ENCODE measurements at regions not wholly inside any gene's neighbourhood (a gene's known extent, or its start where the extent isn't known, plus 50 kb on each side); places are given as distances from the start of the nearest gene placed in this dataset.

- H3K4ac ChIP-seq (replicated peaks; ENCODE audit: insufficient read length, low read depth, low read length) = no peak overlapping the region
- H3K4me3 ChIP-seq (ENCODE audit: extremely low read depth in 1 of 4, insufficient read depth in 2 of 4, low read depth in 3 of 4, low read length in 4 of 4) = no peak overlapping the region
- no peak overlapping the region for H2BK20ac ChIP-seq (ENCODE audit: low read length)
- no peak overlapping the region for H2BK15ac ChIP-seq (ENCODE audit: low read length)
- TF ChIP-seq MAFK (IDR thresholded peaks at IDR 0.05; ENCODE audit: low read depth, low read length) = no peak
- TF ChIP-seq EZH2 (IDR thresholded peaks at IDR 0.05; ENCODE audit: low read depth, low read length, severe bottlenecking) = no peak
- no peak for TF ChIP-seq JUND (IDR thresholded peaks at IDR 0.05; ENCODE audit: low read length)
- no peak for TF ChIP-seq KDM5A (IDR thresholded peaks at IDR 0.05; ENCODE audit: low read length)
- TF ChIP-seq, protein P1, sequence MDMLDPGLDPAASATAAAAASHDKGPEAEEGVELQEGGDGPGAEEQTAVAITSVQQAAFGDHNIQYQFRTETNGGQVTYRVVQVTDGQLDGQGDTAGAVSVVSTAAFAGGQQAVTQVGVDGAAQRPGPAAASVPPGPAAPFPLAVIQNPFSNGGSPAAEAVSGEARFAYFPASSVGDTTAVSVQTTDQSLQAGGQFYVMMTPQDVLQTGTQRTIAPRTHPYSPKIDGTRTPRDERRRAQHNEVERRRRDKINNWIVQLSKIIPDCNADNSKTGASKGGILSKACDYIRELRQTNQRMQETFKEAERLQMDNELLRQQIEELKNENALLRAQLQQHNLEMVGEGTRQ (IDR thresholded peaks at IDR 0.05; ENCODE audit: low read length) = no peak
- no peak for TF ChIP-seq CREB1 (IDR thresholded peaks at IDR 0.05)
- H2AFZ ChIP-seq (ENCODE audit: low read length) = no peak overlapping the region
- H4K5ac ChIP-seq (ENCODE audit: insufficient read length, low read depth, low read length) = no peak overlapping the region
- no peak overlapping the region for H2BK12ac ChIP-seq (ENCODE audit: low read depth, low read length)
- no peak overlapping the region for H3K14ac ChIP-seq (ENCODE audit: insufficient read length)
- no peak overlapping the region for H3K18ac ChIP-seq (ENCODE audit: extremely low read depth, low read length)
- H3K27me3 ChIP-seq (replicated peaks in 1 of 4; ENCODE audit: control insufficient read depth in 3 of 4, extremely low read depth in 1 of 4, insufficient read depth in 3 of 4, low read length in 3 of 4) = no peaks in the 10 kb centered on the region
- no peak overlapping the region for H2AK5ac ChIP-seq (ENCODE audit: low read depth, low read length)
- FAIRE-seq (no peak), DNase-seq (ENCODE audit: low read depth in 1 of 2, low spot score in 2 of 2) (no peak)
- no peak overlapping the region for H2BK5ac ChIP-seq (ENCODE audit: low read depth, low read length)
- no peak overlapping the region for H3K56ac ChIP-seq (replicated peaks; ENCODE audit: insufficient read length, low read depth, low read length)
- no peak overlapping the region for H4K8ac ChIP-seq (ENCODE audit: extremely low read depth, insufficient read depth, low read length)
- H4K91ac ChIP-seq (replicated peaks; ENCODE audit: insufficient read length, low read length) = no peak overlapping the region
- no peak overlapping the region for H2BK120ac ChIP-seq (replicated peaks; ENCODE audit: low read depth, low read length)
- no peaks in the 10 kb centered on the region for H3K23me2 ChIP-seq (ENCODE audit: low read depth, low read length)
- H3K23ac ChIP-seq (ENCODE audit: insufficient read length) = no peak overlapping the region
- CTCF ChIA-PET (ENCODE audit: partially characterized antibody) = interaction anchor here (1.1 kb wide), 1 partner anchor 164 kb away, joined by 3 read pairs; no protein-coding TSS in a partner anchor
- H3K4me2 ChIP-seq (ENCODE audit: insufficient read depth in 1 of 2, low read depth in 2 of 2, low read length in 2 of 2) = no peak overlapping the region
- H3K36me3 ChIP-seq (ENCODE audit: control insufficient read depth in 2 of 4, insufficient read depth in 4 of 4, low read length in 3 of 4) = no peaks in the 10 kb centered on the region
- no peaks in the 10 kb centered on the region for H3K79me2 ChIP-seq (ENCODE audit: control insufficient read depth in 1 of 2, insufficient read depth in 2 of 2, low read length in 2 of 2)
- H3K4me1 ChIP-seq (replicated peaks in 1 of 4; ENCODE audit: control insufficient read depth in 3 of 4, insufficient read depth in 4 of 4, low read length in 3 of 4) = no peaks in the 10 kb centered on the region
- no peaks in the 10 kb centered on the region for H4K20me1 ChIP-seq (replicated peaks in 1 of 2; ENCODE audit: control insufficient read depth in 1 of 2, insufficient read depth in 2 of 2, low read length in 2 of 2)
- no peak overlapping the region for H3K27ac ChIP-seq (ENCODE audit: low read depth, low read length)
- WGBS, 2 experiments (ENCODE audit: extremely low coverage in 1 of 2, insufficient coverage in 1 of 2, insufficient read length in 1 of 2, insufficient replicate concordance in 2 of 2, low coverage in 1 of 2, low lambda C conversion rate in 2 of 2, missing lambda C conversion rate in 1 of 2) = 100% methylated on average over 1 of the region's 29 CpGs; no CpG with 5 or more reads in 1 of the 2 experiments
- POLR2A ChIA-PET (ENCODE audit: partially characterized antibody) = interaction anchor here (1.2 kb wide), 1 partner anchor 11 kb away, joined by 3 read pairs; no protein-coding TSS in a partner anchor
- H3K9me3 ChIP-seq (ENCODE audit: insufficient read depth in 2 of 2, low read depth in 1 of 2, low read length in 1 of 2) = no peaks in the 10 kb centered on the region
- H3K79me1 ChIP-seq (ENCODE audit: low read depth, low read length) = no peaks in the 10 kb centered on the region
- no peak overlapping the region for H3K9ac ChIP-seq (replicated peaks in 1 of 4; ENCODE audit: extremely low read depth in 1 of 4, low read depth in 3 of 4, low read length in 3 of 4)
Observed at GRCh38 chrY:7263773-7264172, 352.2 kb upstream of the AMELY start.

All from H1 (cell line).